ENCODE measurements at regions not wholly inside any gene's neighbourhood (a gene's known extent, or its start where the extent isn't known, plus 50 kb on each side); places are given as distances from the start of the nearest gene placed in this dataset.
"Not testable (repeated sequence)": the region's sequence is repeated elsewhere in the genome, so short reads cannot be mapped to it uniquely, and the experiment has no call there.

GRCh38 chr13:22939157-22939556 lies 241.6 kb upstream of the SGCG start:
- DNase-seq (ENCODE audit: low read depth in 2 of 3, low spot score in 2 of 3) = no peak

DNA sequence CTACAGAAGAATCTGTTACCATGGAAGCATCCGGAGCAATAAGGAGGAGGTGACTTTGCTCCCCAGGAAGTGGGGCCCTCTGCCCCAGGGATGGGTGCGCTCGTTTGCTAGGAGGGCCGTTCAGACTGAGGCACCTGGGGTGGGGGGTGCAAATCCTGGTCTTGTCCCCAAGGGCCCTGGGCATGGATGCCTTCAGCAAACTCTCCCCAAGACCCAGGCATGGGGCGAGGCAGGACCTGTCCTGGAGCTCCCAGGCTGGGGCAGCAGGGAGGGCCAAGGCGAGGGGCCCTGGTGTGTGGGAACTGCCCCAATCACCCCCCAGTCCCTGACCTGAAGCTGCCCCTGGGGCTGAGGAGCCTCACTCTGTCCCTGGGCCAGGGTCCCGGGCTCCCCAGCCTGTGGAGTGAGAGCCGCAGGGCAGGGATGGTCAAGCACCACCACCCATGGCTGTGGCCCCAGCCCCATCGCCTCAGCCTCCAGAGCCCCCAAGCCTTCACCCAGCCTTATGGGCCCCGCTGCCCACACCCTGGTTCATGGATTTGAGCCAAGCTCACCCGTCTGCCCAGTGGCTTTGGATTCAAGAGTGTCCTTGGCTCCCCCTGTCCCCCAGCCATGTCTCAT lies 240.6 kb upstream of the SGCG start:
- no peak for DNase-seq (ENCODE audit: low read depth in 2 of 3, low spot score in 2 of 3)

GRCh38 chr13:22940736-22941135 lies 240.0 kb upstream of the SGCG start:
- DNase-seq (ENCODE audit: low read depth in 2 of 3, low spot score in 2 of 3) = no peak

- DNase-seq (ENCODE audit: low read depth in 2 of 3, low spot score in 2 of 3) = not testable (repeated sequence)
These were observed 239.3 kb upstream of the SGCG start for GRCh38 chr13:22941495-22941894.

DNA sequence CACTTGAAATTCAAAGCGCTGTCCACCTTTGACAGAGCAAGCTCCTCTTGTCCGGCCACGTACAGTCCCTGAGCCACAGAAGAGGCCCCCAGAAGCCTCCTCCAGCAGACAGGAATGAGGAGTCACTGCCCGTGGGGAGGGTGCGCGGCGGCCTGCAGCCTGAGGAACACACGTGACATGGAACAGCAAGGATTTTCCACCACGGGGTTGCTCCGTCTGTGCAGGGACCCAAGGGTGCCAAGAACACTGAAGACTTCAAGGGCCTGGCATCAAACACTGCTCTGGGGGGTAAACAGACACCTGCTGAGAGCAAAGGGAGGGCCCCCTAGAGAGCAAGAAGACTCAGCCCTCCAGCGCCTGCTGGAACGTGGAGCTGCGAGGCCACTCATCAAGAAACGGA lies 237.9 kb upstream of the SGCG start:
- DNase-seq (ENCODE audit: low read depth in 2 of 3, low spot score in 2 of 3) = not testable (repeated sequence)

DNA sequence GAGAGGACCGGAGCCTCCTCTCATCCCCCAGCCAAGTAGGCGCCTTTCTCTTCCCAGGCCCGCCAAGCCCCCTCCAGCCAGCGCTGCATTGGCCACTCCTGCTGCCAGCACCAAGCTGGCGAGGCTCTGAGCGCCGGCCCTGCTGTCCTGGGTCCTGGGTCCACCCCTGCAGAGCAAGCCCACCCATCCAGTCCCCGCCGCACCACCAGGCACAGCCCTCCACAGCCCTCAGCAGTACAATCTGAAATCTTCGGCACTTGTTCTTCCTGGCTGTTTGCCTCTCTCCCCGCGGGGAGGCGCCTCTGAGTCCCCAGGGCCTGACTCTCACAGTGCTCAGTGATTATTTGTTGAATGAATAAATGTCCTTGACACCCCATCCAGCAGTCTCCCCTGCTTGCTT lies 236.4 kb upstream of the SGCG start:
- DNase-seq (ENCODE audit: low read depth in 2 of 3, low spot score in 2 of 3) = no peak

- no peak for DNase-seq (ENCODE audit: low read depth in 2 of 3, low spot score in 2 of 3)
These were observed 235.2 kb upstream of the SGCG start for GRCh38 chr13:22945321-22946226.

DNA sequence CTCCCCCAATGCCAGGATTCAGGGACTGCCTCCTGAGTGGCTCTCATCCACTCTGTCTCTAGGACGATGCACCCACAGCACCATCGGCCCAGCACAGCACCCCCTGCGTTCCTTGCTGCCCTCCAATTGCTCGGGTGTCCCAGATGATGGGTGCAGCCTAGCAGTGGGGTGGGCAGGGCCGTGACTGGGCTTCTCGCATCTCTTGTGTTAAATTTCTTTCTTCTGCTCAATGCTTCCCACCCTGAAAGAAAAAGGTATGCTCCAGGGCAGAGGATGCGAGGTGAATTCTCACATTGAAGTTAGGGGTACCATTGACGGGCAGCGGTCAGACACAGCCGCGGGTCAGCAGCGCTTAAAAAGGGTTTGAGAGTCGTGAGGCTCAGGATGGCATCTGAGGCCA lies 232.4 kb upstream of the SGCG start:
- DNase-seq (ENCODE audit: low read depth in 2 of 3, low spot score in 2 of 3) = no peak

DNA sequence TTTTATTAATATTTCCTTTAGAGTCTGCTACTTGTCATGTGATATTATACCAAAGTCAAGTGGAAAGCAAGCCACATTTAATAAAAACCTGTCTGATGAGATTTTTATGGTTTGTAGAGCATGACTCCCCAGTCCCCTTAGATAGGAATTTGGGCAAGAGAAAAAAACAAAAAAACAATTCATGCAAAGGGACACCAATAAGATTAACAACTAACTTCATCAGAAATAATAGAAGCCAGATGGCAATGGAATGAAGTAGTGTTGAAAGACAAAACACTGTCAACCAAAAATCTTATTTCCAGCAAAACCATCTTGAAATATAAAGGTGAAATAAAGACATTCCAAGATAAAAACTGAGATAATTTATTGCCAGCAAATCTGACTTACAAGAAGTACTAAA lies 228.8 kb upstream of the SGCG start:
- DNase-seq (ENCODE audit: low read depth in 2 of 3, low spot score in 2 of 3) = not testable (repeated sequence)

DNA sequence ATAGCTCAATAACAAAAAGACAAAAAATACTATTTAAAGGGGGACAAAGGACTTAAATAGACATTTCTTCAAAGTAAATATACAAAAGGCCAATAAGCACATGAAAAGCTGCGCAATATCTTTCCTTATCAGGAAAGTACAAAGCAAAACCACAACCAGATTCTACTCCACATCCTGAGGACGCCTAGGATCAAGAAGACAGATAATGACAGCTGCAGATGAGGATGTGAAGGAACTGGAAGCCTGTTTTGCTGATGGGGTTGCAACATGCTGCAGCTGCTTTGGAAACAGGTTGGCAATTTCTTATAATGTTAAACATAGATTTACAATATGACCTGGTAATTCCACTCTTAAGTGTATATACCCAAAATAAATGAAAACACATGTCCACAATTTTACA lies 225.6 kb upstream of the SGCG start:
- DNase-seq (ENCODE audit: low read depth in 2 of 3, low spot score in 2 of 3) = not testable (repeated sequence)

DNA sequence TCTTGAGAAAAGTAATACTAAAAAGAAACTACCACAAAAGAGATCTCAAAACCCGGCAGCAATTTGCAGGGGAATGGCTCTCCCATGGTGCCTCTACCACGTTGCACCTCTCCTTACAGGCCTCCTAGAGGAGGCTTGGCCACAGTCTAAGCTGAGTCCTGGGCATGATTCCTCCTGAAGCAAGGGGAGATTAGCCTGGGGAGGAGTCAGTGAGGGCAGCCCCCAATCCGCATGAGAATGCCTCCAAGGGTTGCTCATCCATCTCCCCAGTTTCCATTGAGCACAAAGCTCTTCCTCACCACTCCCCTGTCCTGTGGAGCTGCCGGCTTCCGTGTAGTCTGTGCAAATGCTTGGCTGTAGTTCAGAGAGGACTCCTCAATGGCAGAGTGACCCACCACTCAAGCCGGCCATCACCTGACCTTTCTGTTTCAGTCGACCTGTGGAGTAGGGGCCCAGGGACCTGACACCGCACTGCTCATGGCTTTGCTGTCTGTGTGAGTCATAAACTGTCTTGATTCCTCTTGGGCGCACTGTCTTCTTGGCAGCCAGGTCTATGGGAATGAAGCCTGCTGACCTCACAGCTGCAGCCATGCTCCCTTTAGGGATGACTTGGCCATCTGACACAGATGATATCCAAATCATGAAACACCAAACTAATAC lies 224.2 kb upstream of the SGCG start:
- DNase-seq (ENCODE audit: low read depth in 2 of 3, low spot score in 2 of 3) = not testable (repeated sequence)

GRCh38 chr13:22959859-22960258 lies 220.9 kb upstream of the SGCG start:
- not testable (repeated sequence) for DNase-seq (ENCODE audit: low read depth in 2 of 3, low spot score in 2 of 3)

GRCh38 chr13:22960827-22961226 lies 220.0 kb upstream of the SGCG start:
- no peak for DNase-seq (ENCODE audit: low read depth in 2 of 3, low spot score in 2 of 3)

- not testable (repeated sequence) for DNase-seq (ENCODE audit: low read depth in 2 of 3, low spot score in 2 of 3)
These were observed 219.4 kb upstream of the SGCG start for GRCh38 chr13:22961342-22961741.

DNA sequence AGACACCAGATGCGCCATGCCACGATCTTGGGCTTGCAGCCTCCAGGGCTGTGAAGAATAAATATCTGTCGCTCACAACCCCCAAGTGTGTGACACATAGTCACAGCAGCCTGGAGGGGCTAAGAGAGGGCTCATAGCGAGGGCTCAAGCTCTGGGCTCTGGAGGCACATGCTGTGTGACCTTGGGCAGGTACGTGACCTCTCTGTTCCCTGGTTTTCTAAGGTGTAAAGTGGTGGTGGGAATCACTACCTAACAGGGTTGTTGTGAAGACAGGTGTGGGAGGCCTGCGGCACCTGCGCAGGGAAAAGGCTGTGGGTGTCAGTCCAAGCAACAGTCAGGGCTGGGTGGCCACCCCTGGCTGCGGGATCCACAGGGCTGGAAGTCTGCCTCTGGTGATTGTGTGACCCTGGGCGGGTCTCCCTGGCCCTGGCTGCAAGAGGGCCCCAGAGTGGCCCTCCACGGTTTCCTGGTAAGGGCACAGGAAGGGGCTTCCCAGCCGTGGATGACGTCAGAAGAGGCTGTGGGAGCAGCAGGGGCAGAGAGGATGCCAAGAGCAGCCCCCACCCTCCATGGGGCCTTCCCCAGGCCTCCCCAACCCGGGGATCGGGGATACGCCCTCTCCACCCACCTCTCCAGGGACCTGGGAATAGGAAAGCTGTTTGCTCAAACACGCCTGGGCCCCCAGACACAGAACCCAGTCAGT lies 218.8 kb upstream of the SGCG start:
- no peak for DNase-seq (ENCODE audit: low read depth in 2 of 3, low spot score in 2 of 3)

DNA sequence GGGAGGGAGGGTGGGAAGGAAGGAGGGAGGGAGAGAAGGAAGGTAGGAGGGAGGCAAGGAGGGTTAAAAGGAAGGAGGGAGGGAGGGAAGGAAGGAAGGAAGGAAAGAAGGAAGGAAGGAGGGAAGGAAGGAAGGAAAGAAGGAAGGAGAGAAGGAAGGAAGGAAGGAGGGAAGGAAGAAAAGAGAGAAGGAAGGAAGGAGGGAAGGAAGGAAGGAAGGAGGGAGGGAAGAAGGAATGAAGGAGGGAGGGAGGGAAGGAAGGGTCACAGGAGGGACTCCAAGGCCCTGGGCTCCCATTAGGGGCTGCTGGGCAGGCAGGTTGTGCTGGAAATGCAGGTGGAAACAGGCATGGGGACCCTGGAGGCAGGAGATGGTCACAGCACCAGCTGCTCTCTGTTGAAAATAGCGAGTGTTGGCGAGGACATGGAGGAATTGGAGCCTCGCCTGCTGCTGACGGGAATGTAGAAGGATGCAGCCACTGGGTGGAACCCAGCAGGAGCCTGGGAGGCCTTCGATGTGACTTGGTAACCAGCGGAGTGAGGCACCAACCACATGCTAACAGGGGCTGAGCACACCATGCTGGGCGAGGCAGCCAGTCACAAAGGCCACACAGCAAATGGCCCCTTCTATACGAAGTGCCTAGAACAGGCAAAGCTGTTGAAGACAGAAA lies 217.3 kb upstream of the SGCG start:
- DNase-seq (ENCODE audit: low read depth in 2 of 3, low spot score in 2 of 3) = not testable (repeated sequence)

GRCh38 chr13:22964245-22964966 lies 216.4 kb upstream of the SGCG start:
- DNase-seq (ENCODE audit: low read depth in 2 of 3, low spot score in 2 of 3) = no peak

- DNase-seq (ENCODE audit: low read depth in 2 of 3, low spot score in 2 of 3) = not testable (repeated sequence)
These were observed 215.5 kb upstream of the SGCG start for GRCh38 chr13:22965011-22965857.

GRCh38 chr13:22965858-22966239 lies 214.9 kb upstream of the SGCG start:
- not testable (repeated sequence) for DNase-seq (ENCODE audit: low read depth in 2 of 3, low spot score in 2 of 3)
